ENCODE measurements at regions not wholly inside any gene's neighbourhood (a gene's known extent, or its start where the extent isn't known, plus 50 kb on each side); places are given as distances from the start of the nearest gene placed in this dataset.

GRCh38 chr9:106481013-106481609 lies 381.9 kb upstream of the ZNF462 start:
- TF ChIP-seq REST (IDR thresholded peaks at IDR 0.05; ENCODE audit: low read depth) (no peak), CEBPB (IDR thresholded peaks at IDR 0.05) (no peak), CREB1 (IDR thresholded peaks at IDR 0.05; ENCODE audit: low read depth) (no peak), TAF1 (IDR thresholded peaks at IDR 0.05; ENCODE audit: low read depth) (no peak), USF1 (IDR thresholded peaks at IDR 0.05) (no peak), RAD21 (IDR thresholded peaks at IDR 0.05; ENCODE audit: low read depth) (no peak), EP300 (IDR thresholded peaks at IDR 0.05; ENCODE audit: borderline replicate concordance) (no peak), NFIC (IDR thresholded peaks at IDR 0.05) (no peak), MAX (IDR thresholded peaks at IDR 0.05) (no peak), ZBTB7A (IDR thresholded peaks at IDR 0.05; ENCODE audit: low read depth) (no peak), FOXM1 (IDR thresholded peaks at IDR 0.05; ENCODE audit: borderline replicate concordance, low read depth) (no peak), EGR1 (IDR thresholded peaks at IDR 0.05) (no peak), TEAD4 (IDR thresholded peaks at IDR 0.05) (no peak), YY1 (IDR thresholded peaks at IDR 0.05; ENCODE audit: low read depth) (no peak)
